ENCODE measurements at regions not wholly inside any gene's neighbourhood (a gene's known extent, or its start where the extent isn't known, plus 50 kb on each side); places are given as distances from the start of the nearest gene placed in this dataset.

DNA sequence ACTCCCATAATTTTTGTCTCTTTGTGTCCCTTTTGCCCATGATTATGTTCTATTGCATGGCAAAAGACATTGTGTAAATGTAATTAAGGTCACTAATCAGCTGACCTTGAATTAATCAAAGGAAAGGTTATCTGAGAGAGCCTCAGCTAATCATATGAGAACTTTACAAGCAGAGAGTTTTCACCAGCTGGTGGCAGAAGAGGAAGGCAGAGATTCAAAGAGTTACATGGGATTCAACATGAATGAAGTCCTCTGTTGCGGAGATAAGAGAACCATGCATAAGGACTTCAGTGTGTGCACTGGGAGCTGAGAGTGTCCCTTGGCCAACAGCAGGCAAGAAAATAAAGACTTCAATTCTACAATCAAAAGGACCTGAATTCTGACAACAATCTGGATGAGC, 494.1 kb upstream of the ARID1B start:
- no peak for DNase-seq (ENCODE audit: low read depth)

DNA sequence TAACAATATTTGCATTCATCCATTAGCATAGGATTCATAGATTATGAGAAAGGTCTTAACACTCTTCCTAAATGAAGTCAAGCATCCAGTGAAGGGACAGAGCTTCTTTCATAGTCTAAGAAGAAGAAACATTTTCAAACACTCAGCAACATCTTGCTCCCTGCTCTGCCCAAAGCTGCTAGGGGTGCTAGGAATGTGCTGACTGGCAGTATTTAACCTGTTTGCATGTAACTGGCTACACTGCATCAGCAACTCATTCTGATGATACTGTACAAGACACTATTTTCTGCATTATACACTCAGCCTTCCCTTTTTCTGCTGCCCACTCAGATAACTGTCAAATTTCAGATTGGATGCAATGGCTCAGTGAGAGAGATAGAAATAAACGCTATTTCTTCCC, 495.1 kb upstream of the ARID1B start:
- DNase-seq (ENCODE audit: low read depth): no peak

DNA sequence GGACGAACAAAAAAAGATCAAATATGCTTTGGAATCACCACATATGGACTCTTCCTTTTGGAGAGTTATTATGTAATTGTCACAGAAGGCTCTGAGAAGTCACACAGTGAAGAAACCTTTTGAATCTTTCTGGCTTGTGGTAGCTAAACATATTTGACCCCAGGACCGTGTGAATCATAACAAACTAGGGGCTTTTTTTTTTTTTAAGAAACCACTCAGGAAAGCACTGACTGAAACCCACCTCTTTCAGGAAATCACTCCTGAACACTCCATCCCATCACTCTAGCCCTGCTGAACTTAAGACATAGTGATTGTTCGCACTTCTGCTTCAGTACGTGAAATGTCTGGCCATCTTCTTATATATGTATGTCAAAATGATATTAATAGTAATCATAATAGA, 495.9 kb upstream of the ARID1B start:
- DNase-seq (ENCODE audit: low read depth): no peak

DNA sequence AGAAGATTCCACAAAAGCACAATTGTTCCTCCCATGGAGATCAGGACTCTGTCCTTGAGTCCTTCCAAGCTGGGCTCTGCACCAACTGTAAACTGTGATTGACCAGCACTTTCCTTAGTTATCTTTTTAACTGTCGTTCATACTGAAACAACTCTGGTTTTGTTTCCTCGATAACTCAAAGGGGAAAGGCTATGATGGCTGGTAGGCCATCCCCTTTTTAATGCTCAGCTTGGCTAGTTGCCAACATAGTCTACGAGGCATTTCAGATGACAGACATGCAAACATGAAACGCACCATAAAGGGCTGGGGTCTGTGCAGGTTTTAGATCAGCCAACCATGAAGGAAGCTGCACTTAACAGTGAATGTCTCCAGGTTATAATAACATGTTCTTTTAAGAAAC, 497.1 kb upstream of the ARID1B start:
- DNase-seq (ENCODE audit: low read depth): no peak

DNA sequence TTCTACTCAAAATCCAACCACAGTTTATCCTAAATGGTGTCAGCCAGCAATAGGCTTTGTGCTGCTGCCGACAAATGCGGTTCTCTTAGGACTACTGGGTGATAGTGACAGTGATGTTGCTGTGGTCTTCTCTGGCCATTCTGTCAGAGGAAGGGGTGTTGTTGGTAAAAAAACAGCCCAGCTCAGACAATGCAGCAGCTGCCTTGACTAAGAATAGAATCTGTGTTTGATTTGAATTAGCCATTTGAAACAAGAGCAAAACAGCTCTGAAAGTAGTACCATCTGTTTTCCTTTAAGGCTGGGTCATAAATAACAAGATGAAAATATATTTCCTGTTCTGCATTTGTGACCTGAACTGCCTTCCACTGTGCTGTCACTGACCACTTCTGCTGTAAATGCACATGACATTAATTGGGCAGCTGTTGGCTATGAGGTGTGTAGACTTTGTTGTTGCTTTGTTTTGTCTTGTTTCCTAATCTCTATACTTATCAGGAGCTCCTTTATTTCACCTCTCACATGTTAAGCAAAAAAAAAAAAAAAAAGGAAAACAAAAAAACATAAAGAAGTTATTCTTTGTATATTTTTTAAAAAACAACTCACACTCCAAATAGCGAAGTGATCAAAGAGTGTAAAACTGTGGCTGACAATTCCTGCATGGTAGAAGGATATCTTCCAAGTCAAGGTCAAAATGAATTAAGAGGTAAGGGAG, 497.8 kb upstream of the ARID1B start:
- DNase-seq (ENCODE audit: low read depth): no peak

DNA sequence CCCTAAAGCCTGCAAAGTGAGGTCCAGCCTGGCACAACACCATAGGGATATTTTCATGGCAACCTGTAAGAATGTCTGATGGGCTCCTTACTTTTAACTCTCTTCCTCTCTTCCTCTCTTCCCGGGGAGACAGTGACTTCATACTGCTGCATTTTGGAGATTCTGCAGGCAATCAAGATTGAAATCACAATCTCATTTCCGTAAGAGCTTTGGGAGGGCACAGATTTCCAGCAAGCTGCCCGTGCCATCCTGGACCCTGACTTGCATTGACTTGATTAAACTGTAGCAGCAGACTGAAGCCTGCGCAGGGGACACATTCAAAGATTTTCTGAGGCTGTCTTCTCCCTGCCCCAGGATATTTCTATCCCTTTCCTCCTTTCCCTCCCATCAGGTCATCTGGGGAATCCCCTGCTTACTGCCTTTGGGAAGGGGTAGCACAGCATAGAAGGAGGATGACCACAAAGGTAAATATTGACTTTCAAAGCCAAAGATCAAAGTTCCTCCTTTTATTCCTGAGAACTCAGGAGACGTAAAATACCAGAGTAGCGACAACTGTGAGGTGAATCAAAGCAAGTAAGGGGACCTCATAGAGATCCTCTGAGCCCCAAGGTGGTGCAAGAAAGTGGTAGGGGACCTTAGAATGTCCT, 504.0 kb upstream of the ARID1B start:
- no peak for DNase-seq (ENCODE audit: low read depth)

DNA sequence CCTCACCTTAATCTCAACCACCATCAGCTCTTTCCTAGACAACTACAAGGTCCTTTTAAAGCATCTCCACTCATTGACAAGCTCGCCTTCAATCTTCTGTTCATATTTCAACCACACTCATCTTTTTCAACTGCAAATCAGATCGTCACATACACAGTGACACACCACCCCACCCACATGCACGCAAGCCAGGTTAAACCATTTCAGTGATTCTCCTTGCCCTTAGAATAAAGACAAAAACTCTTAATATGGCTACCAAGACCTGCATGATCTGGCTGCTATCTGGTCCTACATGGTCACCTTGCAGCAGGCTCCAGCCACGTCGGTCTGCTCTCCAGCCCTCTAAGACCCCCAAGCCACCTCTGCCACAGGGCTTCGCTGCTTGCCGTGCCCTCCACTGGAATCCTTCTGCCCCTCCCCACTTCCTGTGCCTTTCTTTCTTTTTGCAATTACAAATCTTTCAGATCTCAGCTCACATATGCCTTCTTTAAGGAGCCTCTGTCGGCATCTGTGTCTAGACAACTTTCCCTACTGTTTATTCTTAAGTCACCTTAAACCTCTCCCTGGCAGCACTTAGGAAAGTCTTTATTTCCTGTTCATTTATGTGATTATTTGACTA, 507.3 kb upstream of the ARID1B start:
- DNase-seq (ENCODE audit: low read depth): no peak

DNA sequence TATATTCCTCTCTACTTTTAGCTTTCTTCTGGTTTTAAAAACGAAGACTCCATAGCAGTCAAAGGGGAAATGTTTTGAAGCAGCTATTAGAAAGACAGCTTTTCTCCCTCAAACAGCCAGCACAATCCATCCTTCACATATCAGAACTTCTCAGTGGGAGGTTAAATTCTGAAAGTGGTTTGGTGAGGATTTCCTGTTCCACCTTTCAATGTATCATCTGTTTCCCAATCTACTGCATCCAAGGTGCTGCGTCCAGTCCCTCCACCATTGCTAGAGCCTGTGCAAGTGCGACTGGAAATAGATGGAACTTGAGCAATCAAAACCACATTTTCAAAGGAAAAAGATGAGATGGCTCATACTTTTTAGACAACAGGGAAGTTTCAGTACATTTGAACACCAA, 508.3 kb upstream of the ARID1B start:
- no peak for DNase-seq (ENCODE audit: low read depth)

DNA sequence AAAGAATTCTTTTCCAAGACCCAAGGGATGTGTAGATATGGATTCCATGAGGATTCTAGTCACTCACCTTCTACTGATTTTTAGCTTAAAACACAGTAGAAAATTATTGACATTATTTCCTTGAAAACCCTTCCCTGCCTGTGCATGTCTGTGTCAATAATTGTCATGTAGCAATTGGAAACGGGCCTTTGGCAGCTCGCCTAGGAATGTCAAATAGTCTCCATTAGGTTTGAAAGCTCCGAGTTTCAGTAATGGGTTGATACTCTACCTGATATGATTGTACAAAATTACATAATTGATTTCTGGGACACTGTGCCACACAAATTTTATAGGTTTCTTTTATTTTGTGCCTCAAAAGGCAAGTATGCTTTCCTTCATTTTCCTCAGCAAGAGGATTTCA, 515.2 kb upstream of the ARID1B start:
- DNase-seq (ENCODE audit: low read depth): no peak

DNA sequence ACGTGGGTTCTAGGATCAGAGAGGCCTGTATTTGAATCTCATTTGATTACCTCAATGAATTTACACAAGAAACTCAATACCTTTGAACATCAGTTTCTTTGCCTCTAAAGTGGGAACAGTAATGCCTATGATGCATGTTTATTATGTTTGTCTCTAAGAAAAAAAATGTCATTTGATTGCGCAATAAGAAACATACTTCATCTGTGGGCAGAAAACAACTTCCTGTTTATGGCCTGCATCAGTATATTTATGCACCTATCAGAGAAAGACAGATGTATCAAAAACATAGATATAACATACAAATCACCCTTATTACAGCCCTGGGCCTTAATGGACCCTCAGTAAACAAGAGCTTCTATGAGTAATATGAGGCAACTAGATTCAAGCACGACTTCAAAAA, 516.4 kb upstream of the ARID1B start:
- DNase-seq (ENCODE audit: low read depth): no peak

DNA sequence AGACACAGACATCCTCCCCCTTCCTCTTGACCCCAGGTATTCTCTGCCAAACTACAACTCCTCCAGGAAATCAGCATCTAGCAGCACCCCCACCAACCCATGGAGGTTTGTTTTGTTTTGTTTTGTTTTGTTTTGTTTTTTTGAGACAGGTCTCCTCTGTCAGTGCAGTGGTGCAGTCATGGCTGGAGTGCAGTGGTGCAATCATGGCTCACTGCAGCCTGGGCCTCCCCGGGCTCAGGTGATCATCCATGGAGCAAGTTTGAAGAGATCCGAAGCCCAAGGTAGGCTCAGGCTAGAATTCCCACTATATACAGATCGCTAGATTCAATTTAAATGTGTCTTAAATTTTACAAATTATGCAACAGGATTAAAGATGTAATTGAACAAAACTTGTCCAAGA, 518.2 kb upstream of the ARID1B start:
- DNase-seq (ENCODE audit: low read depth): no peak

DNA sequence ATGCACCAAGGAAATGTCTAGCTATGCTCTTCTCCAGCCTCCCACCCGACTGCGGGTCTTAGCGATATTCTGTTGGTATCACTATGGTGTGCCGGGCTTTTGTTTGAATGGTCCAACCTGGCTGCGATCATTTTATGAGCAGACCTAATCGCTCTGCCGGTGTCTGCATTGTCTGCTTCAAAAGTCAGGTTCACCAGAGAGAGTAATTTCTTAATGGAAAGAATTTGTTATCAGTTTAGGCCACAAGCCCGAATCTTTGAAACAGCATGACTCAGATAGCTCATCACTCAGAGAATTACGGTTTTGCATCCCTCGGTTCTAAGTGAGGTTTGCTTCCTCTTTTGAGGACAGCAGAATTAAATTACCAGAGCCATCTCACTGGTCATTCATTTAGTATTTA, 521.0 kb upstream of the ARID1B start:
- no peak for DNase-seq (ENCODE audit: low read depth)

DNA sequence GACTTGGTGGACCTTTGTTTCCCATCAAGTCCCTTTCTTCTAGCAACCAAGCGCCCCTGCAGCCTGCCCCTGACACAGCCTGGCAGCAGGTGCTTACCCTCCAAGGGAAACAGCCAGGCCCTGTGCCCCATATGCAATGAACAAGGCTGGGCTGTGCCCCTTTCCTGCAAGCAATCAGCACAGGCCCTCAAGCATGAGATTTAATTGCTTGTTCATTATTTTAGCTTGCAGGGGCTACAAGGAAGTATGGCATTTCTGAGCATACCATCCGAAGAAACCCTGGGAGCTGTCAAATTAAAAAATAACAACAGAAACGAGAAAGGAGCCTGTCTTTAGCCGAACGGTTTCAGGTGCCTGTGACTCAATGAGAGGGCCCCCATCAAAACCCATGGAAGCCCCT, 522.9 kb upstream of the ARID1B start:
- DNase-seq (ENCODE audit: low read depth): no peak

DNA sequence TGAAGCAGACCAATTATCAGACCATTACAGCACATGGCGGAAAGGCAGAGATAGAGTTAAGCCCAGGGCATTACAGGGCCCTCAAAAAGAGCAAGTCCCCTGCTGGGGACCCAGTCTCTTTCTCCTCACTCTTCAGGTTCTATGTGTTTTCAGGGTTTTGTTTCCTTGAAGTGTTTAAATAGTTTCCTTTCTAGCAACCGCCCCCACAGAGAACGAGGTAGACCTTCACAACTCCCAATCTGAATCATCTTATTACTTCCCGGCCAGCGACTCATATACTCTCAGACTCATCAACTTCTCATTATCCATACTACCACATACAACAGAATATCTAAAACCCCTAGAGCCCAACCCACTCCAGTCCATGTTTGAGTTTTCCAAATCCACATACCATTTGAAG, 526.6 kb upstream of the ARID1B start:
- DNase-seq (ENCODE audit: low read depth): peak; percentile 3

DNA sequence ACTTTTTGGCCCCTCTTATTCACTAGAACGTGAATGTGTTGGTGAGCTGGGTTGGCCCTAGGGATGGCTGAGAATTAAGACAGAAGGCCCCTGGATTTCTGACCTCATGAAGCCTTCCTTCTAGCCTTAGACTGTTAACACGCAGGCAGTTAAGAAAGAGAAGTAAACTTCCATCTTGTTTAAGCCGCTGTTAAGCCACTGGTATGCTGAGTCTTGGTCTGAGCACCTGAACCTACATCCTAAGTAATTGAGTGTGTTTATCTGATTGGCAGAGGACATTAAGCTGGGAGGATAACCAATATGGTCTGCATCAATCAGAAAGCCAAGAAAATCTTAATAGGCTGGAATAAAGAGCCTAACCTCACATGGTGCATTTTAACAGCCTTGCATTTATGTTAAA, 535.0 kb upstream of the ARID1B start:
- DNase-seq (ENCODE audit: low read depth): no peak

DNA sequence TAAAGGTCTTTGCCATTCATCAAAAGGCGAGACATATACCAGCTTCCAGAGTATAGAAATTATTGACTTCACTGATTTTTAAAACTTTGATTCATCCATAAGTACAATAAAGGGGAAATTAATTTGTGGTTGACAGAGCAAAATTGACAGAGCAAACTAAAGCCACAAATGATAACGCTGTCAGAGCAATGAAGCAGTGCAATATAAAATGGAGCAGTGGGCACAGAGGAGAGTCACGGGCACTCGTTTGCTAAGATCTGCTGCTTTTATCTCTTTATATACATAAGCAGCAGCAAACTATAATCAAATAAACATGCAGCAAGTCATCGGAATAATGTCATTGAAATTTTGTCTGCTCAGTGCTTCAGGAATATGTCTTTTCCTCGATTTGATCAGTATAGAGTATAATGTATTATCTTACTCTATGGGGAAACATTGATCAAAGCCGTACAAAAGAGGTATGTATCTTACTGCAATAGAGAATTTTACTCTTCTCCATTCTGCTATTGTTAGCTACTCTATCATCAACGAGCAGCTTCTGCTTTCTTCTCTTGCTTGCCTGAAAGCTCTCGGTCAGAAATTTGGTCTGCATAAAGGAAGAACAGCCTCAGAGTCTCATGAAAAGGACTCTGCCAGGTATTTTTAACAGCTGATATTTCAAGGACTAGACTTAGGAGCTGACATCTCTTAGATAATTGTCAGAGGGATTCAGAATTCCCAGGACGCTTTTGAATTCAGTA, 546.0 kb upstream of the ARID1B start:
- DNase-seq (ENCODE audit: low read depth): no peak

DNA sequence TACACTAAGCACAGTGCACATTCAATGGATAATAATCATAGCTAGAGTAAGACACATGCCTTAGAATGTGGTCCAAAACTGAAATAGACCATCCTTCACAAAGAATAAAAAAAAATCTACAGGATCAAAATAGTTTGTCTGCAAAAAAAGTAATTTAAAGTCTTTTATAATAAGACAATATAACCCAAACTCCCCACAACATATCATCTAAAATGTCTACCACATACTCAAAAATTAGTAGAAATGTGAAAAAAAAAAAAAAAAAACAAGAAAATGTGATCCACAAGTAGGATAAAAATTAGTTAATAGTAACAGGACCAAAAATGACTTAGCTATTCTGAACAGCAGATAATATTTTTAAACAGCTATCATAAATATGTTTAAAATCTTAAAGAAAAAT, 557.2 kb upstream of the ARID1B start:
- no peak for DNase-seq (ENCODE audit: low read depth)

DNA sequence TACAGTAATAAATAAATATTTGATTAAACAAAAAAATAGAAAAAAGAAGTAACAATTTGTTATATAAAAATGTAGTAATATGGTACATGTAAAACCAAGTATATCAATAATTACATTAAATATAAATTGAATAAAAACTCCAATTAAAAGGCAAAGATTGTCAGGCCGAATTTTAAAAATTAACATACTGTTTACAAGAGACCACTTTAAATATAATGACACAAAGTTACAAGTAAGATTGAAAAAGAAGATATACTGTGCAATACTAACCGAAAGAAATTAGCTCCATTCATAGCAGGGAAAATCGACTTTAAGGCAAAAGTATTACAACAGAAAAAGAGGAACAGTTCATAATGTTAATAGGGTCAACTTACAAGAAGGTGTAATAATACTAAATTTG, 571.5 kb upstream of the ARID1B start:
- DNase-seq (ENCODE audit: low read depth): no peak

DNA sequence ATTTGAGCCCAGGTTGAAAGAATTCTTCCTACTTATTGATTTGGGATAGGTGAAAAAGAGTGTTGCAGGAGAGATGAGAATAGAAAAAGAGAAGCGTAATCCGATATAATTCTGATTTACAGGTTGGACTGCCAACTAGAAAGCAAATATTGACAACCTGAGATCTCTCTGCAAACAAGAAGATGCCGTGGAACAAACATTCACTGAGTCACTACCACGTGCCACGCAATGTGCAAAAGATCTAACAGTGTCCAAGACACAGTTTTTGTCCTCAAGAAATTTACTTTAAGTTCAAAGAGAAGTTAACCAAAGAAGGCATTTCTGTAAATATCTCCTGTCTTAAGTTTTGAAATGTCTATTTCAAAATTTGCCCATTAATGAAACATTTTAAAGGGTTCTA, 578.0 kb upstream of the ARID1B start:
- no peak for DNase-seq (ENCODE audit: low read depth)

DNA sequence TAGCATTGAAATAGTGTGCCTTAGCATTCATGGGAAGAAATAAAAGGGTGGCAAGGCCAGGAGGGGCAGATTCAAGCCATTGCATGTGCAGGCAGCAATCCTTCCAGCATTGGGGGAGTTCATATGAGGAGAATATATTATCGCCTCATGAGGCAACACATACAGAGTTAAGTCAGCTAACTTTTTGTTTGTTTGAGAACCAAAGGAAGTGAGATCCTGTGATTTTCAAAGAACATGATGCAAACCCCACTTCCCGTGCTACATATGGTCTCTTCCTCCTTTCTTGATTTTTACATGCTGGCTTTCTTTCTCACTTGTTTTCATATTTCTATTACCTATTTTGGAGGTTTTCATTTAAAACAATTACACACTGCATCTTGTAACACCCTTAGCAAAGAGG, 579.7 kb upstream of the ARID1B start:
- DNase-seq (ENCODE audit: low read depth): no peak

DNA sequence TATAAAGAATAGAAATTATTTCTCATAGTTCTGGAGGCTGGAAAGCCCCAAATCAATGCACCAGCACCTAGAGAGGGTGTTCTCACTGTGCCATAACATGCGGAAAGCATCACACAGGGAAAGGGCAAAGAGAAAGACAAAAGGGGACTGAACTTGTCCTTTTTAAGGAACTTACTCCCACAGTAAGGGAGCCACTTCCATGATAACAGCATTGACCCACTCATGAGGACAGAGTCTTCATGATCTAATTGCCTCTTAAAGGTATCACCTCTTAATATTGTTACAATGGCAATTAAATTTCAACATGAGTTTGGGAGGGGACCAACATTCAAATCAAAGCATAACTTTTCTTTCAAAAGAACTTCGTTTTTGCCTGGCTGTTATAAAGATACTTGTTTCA, 582.2 kb upstream of the ARID1B start:
- DNase-seq (ENCODE audit: low read depth): no peak

DNA sequence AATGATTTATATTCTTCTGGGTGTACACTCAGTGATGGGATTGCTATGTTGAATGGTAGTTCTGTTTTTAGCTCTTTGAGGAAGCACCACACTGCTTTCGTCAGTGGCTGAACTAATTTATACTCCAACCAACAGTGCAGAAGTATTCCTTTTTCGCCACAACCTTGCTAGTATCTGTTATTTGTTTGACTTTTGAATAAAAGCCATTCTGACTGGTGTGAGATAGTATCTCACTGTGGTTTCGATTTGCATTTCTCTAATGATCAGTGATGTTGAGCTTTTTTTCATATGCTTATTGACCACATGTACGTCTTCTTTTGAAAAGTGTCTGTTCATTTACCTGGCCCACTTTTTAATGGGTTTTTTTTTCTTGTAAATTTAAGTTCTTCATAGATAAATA, 583.8 kb upstream of the ARID1B start:
- DNase-seq (ENCODE audit: low read depth): no peak

DNA sequence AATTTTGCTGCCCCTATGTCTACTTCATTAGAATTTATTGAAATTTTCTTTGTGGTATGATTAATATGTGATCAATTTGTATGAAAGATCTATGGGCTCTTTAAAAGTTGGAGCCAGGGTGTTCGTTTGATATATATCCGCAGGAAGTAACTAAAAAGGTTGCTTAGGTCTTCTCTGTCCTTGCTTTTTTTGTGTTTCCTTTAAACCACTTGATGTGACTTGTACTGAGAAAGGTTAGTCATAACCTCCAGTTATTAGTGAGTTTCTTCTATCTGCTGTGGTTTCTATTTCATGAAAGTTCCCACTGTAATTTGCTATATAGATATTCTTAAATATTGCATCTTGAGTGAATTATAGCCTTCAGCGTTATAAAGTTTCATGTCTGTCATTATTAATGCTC, 585.3 kb upstream of the ARID1B start:
- no peak for DNase-seq (ENCODE audit: low read depth)
